Endodermal cell (in vitro differentiated cells): ENCODE measurements at regions not wholly inside any gene's neighbourhood (a gene's known extent, or its start where the extent isn't known, plus 50 kb on each side); places are given as distances from the start of the nearest gene placed in this dataset.

Source experiments
- DNase-seq: peaks from one replicate; pipeline ENCODE4 v3.0.0-alpha.2; 2017
- H3K27ac ChIP-seq: 2 replicates; pipeline ENCODE4 v1.5.1; 2013; ENCODE audit warnings: mild to moderate bottlenecking, low read depth, low read length, moderate library complexity
- H3K27me3 ChIP-seq: 2 replicates; pipeline ENCODE4 v1.6.1; 2013; ENCODE audit warnings: mild to moderate bottlenecking, low read length, moderate library complexity; ENCODE audit not compliant: insufficient read depth, control insufficient read depth, poor library complexity, severe bottlenecking
- H3K36me3 ChIP-seq: 2 replicates; pipeline ENCODE4 v1.7.0; 2013; ENCODE audit warnings: mild to moderate bottlenecking, low read length, moderate library complexity; ENCODE audit not compliant: control insufficient read depth, insufficient read depth
- H3K4me1 ChIP-seq: one replicate; pipeline ENCODE4 v1.7.0; 2013; ENCODE audit warnings: low read length; ENCODE audit not compliant: control insufficient read depth, insufficient read depth
- H3K4me3 ChIP-seq: 2 replicates; pipeline ENCODE4 v1.5.1; 2013; ENCODE audit warnings: mild to moderate bottlenecking, low read length, moderate library complexity
- H3K9ac ChIP-seq: 2 replicates; pipeline ENCODE4 v1.6.1; 2013; ENCODE audit warnings: mild to moderate bottlenecking, low read length, moderate library complexity; ENCODE audit not compliant: poor library complexity, severe bottlenecking; ENCODE audit errors: extremely low read depth
- H3K9me3 ChIP-seq: 2 replicates; pipeline ENCODE4 v1.6.1; 2013; ENCODE audit warnings: mild to moderate bottlenecking, low read length, moderate library complexity; ENCODE audit not compliant: control insufficient read depth
- H3K27ac Mint-ChIP-seq: 2 replicates; pipeline ENCODE4 v1.8.0; 2020; ENCODE audit warnings: mixed read lengths
- H3K27me3 Mint-ChIP-seq: 2 replicates; pipeline ENCODE4 v1.8.0; 2021; ENCODE audit warnings: mild to moderate bottlenecking, mixed read lengths; ENCODE audit not compliant: insufficient read depth
- H3K36me3 Mint-ChIP-seq: 2 replicates; pipeline ENCODE4 v1.8.0; 2020; ENCODE audit warnings: low read depth, mixed read lengths
- H3K4me1 Mint-ChIP-seq: 2 replicates; pipeline ENCODE4 v1.8.0; 2020; ENCODE audit warnings: mixed read lengths
- H3K4me3 Mint-ChIP-seq: 2 replicates; pipeline ENCODE4 v1.8.0; 2020; ENCODE audit warnings: mild to moderate bottlenecking, moderate library complexity, mixed read lengths
- H3K9me3 Mint-ChIP-seq: 2 replicates; pipeline ENCODE4 v1.8.0; 2020; ENCODE audit warnings: mild to moderate bottlenecking, mixed read lengths
- WGBS, 2 experiments: methylation state at CpG; one replicate each; pipeline versions ENCODE4 v1.1.5 to v1.1.7; 2013; ENCODE audit warnings: missing lambda C conversion rate in 2 of 2, mixed read lengths in 1 of 2; ENCODE audit not compliant: insufficient coverage in 1 of 2, insufficient read length in 1 of 2; 5-methylcytosine and 5-hydroxymethylcytosine counted together
- TF ChIP-seq, protein P1 (sequence below): fragments of 200-600 bp; sonication (generic); conservative IDR thresholded peaks from 2 replicates; pipeline ENCODE4 v1.5.0; 2021; ENCODE audit warnings: antibody characterized with exemption, mild to moderate bottlenecking

DNA sequence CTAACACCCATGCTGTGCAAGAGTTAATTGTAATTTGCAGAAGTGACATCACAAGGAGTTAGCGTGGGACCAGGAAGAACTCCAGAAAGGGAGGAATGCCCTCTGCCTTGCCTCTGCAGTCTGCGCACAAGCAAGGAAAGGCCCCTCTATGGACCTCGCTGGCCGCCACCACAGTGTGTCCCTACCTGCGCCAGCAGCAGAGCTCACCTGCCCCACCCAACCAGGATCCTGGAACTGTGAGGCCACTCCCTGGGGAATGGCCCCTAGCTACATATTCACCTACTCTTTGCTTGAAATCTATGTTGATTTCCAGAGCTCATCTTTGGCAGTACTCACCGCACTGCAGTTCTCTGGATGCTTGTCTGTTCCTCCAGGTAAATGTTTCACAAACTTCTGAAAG is 72.0 kb upstream of the MTNR1B start:
- no peak overlapping the region for H3K4me3 Mint-ChIP-seq
- no peaks in the 10 kb centered on the region for H3K9me3 Mint-ChIP-seq
- DNase-seq: peak; percentile 64
- Histone ChIP-seq H3K9me3 (no peaks in the 10 kb centered on the region), H3K27ac (no peak overlapping the region), H3K27me3 (no peaks in the 10 kb centered on the region), H3K36me3 (no peaks in the 10 kb centered on the region), H3K9ac (no peak overlapping the region), H3K4me3 (no peak overlapping the region), H3K4me1 (no peaks in the 10 kb centered on the region)
- H3K36me3 Mint-ChIP-seq: no peaks in the 10 kb centered on the region
- TF ChIP-seq, protein P1, sequence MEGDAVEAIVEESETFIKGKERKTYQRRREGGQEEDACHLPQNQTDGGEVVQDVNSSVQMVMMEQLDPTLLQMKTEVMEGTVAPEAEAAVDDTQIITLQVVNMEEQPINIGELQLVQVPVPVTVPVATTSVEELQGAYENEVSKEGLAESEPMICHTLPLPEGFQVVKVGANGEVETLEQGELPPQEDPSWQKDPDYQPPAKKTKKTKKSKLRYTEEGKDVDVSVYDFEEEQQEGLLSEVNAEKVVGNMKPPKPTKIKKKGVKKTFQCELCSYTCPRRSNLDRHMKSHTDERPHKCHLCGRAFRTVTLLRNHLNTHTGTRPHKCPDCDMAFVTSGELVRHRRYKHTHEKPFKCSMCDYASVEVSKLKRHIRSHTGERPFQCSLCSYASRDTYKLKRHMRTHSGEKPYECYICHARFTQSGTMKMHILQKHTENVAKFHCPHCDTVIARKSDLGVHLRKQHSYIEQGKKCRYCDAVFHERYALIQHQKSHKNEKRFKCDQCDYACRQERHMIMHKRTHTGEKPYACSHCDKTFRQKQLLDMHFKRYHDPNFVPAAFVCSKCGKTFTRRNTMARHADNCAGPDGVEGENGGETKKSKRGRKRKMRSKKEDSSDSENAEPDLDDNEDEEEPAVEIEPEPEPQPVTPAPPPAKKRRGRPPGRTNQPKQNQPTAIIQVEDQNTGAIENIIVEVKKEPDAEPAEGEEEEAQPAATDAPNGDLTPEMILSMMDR: no peak
- H3K27ac Mint-ChIP-seq: no peak overlapping the region
- WGBS, 2 experiments: 96 to 100% methylated on average over 2 to 6 of the region's 6 CpGs
- no peaks in the 10 kb centered on the region for H3K27me3 Mint-ChIP-seq
- no peaks in the 10 kb centered on the region for H3K4me1 Mint-ChIP-seq

DNA sequence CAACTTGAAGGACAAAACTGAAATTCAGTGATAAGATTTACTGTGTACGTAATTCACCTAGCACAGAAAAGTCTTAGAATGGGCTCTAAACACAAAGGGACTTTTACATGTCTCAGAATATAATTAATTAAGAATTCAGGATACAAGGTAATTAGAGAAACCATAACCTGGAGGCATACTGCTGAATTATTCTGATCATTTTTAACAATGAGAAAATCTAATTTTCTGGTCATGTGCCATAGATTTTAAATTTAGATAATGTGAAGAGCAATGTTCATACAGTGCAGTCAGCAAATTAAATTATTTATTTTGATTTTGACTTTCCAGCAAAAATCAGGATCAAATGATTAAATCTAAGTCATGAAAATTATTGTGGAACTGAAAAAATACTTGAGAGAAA is 67.0 kb upstream of the MTNR1B start:
- Mint-ChIP-seq H3K36me3 (no peaks in the 10 kb centered on the region), H3K27ac (no peak overlapping the region), H3K4me3 (no peak overlapping the region), H3K27me3 (no peaks in the 10 kb centered on the region), H3K4me1 (no peaks in the 10 kb centered on the region), H3K9me3 (peaks cover 3% of the 10 kb centered on the region)
- no peak overlapping the region for H3K4me3 ChIP-seq
- DNase-seq: no peak
- no peaks in the 10 kb centered on the region for H3K27me3 ChIP-seq
- no peak overlapping the region for H3K9ac ChIP-seq
- no peaks in the 10 kb centered on the region for H3K4me1 ChIP-seq
- H3K36me3 ChIP-seq: no peaks in the 10 kb centered on the region
- TF ChIP-seq, protein P1: no peak
- H3K27ac ChIP-seq: no peak overlapping the region
- 100% methylated on average over 1 of the region's 1 CpG; no CpG with 5 or more reads in 1 of the 2 experiments for WGBS, 2 experiments
- H3K9me3 ChIP-seq: no peaks in the 10 kb centered on the region

DNA sequence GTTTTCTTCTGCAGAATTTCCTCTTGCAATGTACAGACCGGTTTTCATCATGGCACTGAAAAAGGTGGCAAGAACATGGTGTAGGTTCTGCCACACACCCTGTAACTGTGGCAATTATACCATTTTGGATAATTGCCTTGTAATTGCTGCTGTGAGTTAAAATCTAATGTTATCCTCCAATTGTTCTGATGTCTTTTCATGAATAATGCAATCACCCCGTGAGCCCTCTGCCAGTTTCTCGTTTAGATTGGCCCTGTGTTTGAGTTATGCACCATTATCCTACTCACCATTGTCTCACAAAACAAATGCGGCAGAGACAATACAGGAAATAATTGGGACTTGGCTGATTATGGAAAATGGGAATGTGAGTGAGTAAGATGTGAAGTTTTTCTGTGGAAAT is 61.8 kb upstream of the MTNR1B start:
- no peak overlapping the region for H3K4me3 Mint-ChIP-seq
- no peak for DNase-seq

More for the DNA sequence above, 61.8 kb upstream of the MTNR1B start:
- Mint-ChIP-seq H3K9me3 (peaks cover 3% of the 10 kb centered on the region), H3K36me3 (no peaks in the 10 kb centered on the region), H3K27me3 (no peaks in the 10 kb centered on the region), H3K27ac (no peak overlapping the region), H3K4me1 (peaks cover 3% of the 10 kb centered on the region)
- TF ChIP-seq, protein P1: no peak
- Histone ChIP-seq H3K9ac (no peak overlapping the region), H3K36me3 (no peaks in the 10 kb centered on the region), H3K4me1 (no peaks in the 10 kb centered on the region), H3K9me3 (no peaks in the 10 kb centered on the region), H3K4me3 (no peak overlapping the region), H3K27me3 (no peaks in the 10 kb centered on the region), H3K27ac (no peak overlapping the region)
- WGBS, 2 experiments: 85 to 100% methylated on average over 1 to 4 of the region's 4 CpGs
